Cardiac fibroblast (primary cell): ENCODE measurements at regions not wholly inside any gene's neighbourhood (a gene's known extent, or its start where the extent isn't known, plus 50 kb on each side); places are given as distances from the start of the nearest gene placed in this dataset.

Experiments used
- DNase-seq, 2 donors: peaks; one replicate each; pipeline versions ENCODE4 v3.0.0 to v3.0.0-alpha.2; 2010; ENCODE audit warnings: low read depth in 2 of 2
- H3K4me3 ChIP-seq, 2 donors: replicated peaks in 1 of 2; 1 replicate in 1 of 2; 2 replicates in 1 of 2; pipeline ENCODE4 v1.5.1; 2011; ENCODE audit warnings: low read depth in 2 of 2, low read length in 2 of 2, mild to moderate bottlenecking in 2 of 2, moderate library complexity in 1 of 2
- TF ChIP-seq, protein P1 (sequence below): IDR thresholded peaks from one replicate; pipeline ENCODE4 v1.5.1; 2011; ENCODE audit warnings: low read depth, mild to moderate bottlenecking, low read length, inconsistent platforms

DNA sequence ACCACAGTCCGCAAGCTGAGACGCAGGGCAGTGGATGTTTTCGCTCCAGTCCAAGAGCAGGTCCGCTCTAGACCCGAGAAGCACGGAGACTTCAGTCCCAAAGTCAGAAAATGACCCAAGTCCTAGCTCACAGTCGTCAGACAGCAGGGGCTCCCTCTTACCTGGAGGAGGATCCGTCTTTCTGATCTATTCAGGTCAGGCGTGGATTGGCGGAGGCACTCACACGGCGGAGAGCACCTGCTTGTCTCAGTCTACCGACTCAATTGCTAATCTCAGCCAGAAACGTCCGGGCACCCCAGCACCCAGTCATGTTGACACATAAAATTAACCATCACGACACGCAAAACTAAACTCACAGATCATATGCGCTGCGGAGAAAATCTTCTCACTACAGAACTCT, 285.3 kb upstream of the CDH4 start:
- TF ChIP-seq, protein P1, sequence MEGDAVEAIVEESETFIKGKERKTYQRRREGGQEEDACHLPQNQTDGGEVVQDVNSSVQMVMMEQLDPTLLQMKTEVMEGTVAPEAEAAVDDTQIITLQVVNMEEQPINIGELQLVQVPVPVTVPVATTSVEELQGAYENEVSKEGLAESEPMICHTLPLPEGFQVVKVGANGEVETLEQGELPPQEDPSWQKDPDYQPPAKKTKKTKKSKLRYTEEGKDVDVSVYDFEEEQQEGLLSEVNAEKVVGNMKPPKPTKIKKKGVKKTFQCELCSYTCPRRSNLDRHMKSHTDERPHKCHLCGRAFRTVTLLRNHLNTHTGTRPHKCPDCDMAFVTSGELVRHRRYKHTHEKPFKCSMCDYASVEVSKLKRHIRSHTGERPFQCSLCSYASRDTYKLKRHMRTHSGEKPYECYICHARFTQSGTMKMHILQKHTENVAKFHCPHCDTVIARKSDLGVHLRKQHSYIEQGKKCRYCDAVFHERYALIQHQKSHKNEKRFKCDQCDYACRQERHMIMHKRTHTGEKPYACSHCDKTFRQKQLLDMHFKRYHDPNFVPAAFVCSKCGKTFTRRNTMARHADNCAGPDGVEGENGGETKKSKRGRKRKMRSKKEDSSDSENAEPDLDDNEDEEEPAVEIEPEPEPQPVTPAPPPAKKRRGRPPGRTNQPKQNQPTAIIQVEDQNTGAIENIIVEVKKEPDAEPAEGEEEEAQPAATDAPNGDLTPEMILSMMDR: no peak
- DNase-seq: no peak
- H3K4me3 ChIP-seq: no peak overlapping the region

DNA sequence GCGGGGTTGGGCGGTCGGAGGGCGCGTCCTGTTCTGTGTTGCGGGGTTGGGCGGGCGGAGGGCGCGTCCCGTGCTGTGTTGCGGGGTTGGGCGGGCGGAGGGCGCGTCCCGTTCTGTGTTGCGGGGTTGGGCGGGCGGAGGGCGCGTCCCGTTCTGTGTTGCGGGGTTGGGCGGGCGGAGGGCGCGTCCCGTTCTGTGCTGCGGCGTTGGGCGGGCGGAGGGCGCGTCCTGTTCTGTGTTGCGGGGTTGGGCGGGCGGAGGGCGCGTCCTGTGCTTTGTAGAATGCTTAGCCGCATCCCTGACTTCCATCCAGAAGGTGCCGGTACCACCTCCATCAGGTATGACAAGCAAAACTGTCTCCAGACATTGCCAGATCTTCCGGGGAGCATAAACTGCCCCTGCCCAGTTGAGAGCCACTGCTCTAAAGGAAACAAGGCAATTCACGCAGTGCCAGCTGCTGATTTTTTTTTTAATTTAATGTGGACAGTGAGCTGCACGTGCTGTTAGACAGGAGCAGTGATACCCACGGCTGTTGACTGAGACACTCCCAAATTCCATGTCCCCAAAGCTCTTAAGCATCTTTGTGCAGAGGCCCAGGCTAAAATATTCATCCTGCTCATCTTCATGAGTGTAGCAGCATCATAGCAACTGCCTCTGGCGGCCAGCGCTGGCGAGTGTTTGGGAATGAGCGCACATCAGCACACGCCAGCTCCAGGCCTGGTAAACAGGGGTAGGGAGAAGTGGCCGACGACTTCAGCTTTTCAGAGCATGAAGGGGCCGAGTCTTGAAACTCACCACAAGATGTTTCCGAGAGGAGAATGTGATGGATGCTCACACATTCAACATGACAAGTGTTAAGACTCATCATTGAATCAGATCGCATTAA, 284.4 kb upstream of the CDH4 start:
- TF ChIP-seq, protein P1: no peak
- no peak for DNase-seq
- H3K4me3 ChIP-seq: no peak overlapping the region

DNA sequence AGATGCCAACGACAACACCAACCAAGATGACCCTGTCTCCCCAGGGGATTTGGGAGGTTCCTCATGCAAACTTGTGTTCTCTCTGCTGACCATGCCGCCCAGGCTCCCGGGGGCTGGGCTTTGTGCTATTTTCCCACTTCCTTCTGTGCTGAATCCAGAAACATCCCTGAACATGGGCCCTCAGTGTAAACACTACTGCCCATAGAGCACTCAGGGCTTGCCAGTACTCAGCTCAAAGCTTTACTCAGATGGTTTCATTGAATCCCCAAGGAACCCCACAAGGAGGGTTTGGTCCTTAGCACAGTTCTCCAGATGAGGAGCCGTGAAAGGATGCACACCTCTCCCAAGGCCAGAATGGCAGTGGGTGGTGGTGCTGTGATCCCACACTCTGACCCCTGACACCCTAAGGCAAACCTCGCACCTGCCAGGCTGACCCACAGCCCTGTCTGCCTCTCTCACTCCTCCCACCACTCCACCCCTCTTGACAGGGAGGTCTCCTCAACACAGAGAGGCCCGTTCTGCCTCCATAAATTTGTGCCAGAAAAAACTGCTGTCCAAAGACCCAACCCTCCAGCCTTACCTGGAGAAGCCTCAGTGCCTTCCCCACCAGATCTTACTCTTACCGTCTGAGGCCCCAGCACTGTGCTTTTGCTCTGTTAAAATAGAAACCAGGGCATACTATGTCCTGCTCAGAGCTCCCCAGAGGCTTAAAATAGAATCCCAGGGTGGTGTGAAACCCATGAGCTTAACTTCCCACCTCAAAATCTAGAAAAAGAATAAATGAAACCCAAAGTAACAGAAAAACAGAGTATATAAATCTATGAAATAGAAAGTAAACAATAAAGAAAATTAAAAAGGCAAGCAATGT, 283.0 kb upstream of the CDH4 start:
- TF ChIP-seq, protein P1: no peak
- H3K4me3 ChIP-seq: no peak overlapping the region
- no peak for DNase-seq

DNA sequence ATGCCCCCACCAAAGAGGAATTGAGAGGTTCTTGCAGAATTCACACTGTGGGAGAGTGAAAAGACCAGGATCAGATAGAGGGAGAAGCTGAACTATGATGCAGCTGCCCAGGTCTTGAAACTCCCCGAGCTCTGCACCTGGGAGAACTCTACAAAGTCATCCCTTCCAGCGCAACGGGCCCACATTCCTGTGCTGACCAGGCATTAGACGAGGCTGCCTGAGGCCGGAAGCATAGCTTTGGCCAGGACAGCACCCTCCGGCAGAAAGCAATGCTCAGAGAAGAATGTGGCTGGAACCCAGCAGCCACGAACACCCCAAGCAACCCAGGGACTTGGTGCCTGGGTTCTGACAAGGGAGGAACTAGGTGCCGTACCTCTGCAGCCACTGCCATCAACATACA, 281.5 kb upstream of the CDH4 start:
- H3K4me3 ChIP-seq: no peak overlapping the region
- TF ChIP-seq, protein P1: no peak
- DNase-seq: no peak

DNA sequence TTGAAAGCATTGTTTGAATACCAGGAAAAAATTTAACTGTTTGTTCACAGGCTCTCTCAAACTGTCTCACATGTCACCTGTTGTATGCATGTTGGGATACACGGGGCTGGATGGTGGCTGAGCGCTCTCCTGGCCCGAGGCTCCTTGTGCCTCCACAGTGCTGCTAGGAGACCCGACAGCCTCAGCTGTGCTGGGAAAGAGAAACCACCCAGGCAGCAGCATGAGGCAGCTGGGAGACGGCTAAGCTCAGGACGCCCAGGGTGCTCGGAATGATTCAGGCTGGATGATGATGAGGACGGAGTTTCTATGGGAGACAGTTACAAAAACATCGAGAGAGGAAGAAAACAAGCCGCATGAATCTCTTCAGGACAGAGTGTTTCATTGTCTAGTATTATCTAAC, 278.0 kb upstream of the CDH4 start:
- DNase-seq: no peak
- H3K4me3 ChIP-seq: no peak overlapping the region
- TF ChIP-seq, protein P1: no peak

DNA sequence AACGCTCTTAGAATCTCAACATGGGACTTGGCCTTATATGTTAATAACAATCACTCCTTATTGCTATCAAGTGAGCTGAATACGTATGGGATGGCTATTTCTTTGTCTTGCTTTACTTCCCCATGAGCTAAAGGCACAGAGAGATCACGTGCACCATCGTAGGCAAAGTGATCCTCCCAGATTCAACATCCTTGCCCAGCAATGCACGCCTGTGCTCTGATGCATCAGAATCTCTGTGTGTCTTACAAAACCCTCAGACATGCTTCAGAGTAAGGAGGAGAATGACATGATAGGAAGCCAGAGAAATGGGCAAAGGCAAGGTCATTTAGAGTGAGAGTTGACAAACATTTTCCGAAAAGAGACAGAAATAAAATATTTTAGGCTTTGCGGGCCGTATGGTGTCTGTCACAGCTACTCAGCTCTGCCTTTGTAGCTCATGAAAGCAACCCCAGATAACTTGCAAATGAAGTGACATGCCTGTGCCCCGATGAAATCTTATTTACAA, 277.6 kb upstream of the CDH4 start:
- H3K4me3 ChIP-seq: no peak overlapping the region
- no peak for DNase-seq
- TF ChIP-seq, protein P1: no peak
